Duodenal mucosa (tissue), 2 donors: ENCODE measurements at regions not wholly inside any gene's neighbourhood (a gene's known extent, or its start where the extent isn't known, plus 50 kb on each side); places are given as distances from the start of the nearest gene placed in this dataset.

ENCODE experiments used
- H3K27ac ChIP-seq: one replicate; pipeline ENCODE4 v1.7.0; 2013; ENCODE audit warnings: low read depth, low read length
- H3K27me3 ChIP-seq, 2 donors: one replicate each; pipeline ENCODE4 v1.7.0; 2013; ENCODE audit warnings: low read length in 2 of 2, control low read depth in 1 of 2; ENCODE audit not compliant: insufficient read depth in 2 of 2, control insufficient read depth in 1 of 2
- H3K36me3 ChIP-seq, 2 donors: one replicate each; pipeline ENCODE4 v1.7.0; 2013; ENCODE audit warnings: low read length in 2 of 2, control low read depth in 1 of 2; ENCODE audit not compliant: insufficient read depth in 2 of 2, control insufficient read depth in 1 of 2
- H3K4me1 ChIP-seq, 2 donors: one replicate each; pipeline ENCODE4 v1.7.0; 2013; ENCODE audit warnings: low read length in 2 of 2, control low read depth in 1 of 2; ENCODE audit not compliant: insufficient read depth in 2 of 2, control insufficient read depth in 1 of 2
- H3K4me3 ChIP-seq, 2 donors: one replicate each; pipeline ENCODE4 v1.7.0; 2013; ENCODE audit warnings: low read length in 2 of 2, low read depth in 1 of 2
- H3K9ac ChIP-seq, 2 donors: one replicate each; pipeline ENCODE4 v1.7.0; 2013; ENCODE audit warnings: low read length in 2 of 2, low read depth in 1 of 2
- H3K9me3 ChIP-seq, 2 donors: one replicate each; pipeline ENCODE4 v1.7.0; 2013; ENCODE audit warnings: low read length in 2 of 2, control low read depth in 1 of 2; ENCODE audit not compliant: control insufficient read depth in 1 of 2

DNA sequence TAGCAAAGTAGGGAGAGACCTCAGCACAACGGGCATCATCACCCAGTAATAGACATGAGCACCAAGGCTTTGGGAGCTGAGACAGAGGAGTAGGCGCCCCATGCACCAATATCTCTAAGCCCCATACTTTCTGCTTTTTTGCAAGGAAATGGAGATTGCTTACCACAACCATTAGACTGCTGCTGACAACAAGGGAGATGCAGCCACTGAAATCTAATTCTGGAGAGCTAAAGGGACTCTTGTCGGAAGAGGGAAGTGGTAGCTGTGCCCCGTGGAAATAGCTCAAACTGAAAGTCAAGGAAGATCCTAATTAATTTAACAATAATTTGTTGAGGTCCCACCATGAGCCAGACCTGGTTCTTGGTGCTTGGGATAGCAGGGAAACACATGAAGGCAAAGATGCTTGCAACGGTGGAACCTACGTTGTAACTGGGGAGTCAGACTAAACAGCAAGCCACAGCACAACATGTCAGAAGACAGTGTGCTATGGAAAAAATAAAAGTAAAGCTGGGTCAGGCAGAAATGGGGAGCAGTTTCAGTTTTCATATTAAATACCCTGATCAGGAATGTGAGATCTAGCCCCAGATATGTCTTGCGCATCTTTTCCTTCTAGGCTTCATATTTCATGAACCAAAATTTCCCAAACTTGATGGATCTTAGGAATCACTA is 1131.0 kb downstream of the BCL11B start:
- Histone ChIP-seq H3K9me3 (no peaks in the 10 kb centered on the region), H3K9ac (no peak overlapping the region), H3K4me3 (no peak overlapping the region), H3K27ac (no peak overlapping the region), H3K36me3 (no peaks in the 10 kb centered on the region), H3K4me1 (no peaks in the 10 kb centered on the region), H3K27me3 (peaks cover 6 to 7% of the 10 kb centered on the region in 2 donors)

DNA sequence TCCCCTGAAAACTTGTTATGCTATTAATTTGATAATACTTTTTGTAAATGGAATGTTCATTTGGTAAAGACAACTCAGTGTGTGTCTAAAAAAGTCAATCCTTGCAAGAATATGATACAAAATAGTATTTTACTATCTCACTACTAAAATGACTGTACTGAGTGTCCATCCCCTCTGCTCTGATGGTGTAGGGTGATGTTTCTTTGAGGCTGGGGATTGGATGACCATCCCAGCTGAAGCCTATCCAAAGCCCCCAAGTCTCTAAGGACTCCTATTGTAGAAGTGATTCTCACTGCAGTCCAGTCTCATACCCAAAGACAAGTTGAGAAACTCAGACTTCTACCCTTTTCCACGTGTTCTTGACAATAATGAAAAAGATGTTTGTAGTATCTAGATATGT is 1128.4 kb downstream of the BCL11B start:
- Histone ChIP-seq H3K4me3 (no peak overlapping the region), H3K27me3 (no peaks in the 10 kb centered on the region), H3K9ac (no peak overlapping the region), H3K4me1 (no peaks in the 10 kb centered on the region), H3K36me3 (no peaks in the 10 kb centered on the region), H3K9me3 (no peaks in the 10 kb centered on the region), H3K27ac (no peak overlapping the region)

DNA sequence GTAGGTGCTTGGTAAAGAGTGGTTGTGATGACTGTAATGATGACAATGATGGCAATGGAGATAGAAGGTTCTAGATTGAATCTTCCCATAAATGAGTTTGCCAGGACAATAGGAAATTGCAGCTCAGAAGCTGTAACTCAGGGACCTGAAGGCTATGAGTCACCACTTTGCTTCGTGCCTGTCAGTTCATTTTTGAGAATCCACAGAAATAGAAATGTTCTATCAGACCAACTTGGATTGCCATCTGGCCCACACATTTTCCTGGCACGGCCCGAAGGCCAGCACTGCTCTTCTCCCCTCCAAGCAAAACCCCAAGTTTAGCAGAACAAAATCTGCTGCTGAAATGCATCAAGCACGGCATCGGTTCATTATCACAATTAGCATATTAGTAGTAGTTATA is 1127.0 kb downstream of the BCL11B start:
- no peaks in the 10 kb centered on the region for H3K36me3 ChIP-seq
- H3K4me3 ChIP-seq: no peak overlapping the region
- no peak overlapping the region for H3K9ac ChIP-seq
- no peaks in the 10 kb centered on the region for H3K9me3 ChIP-seq
- no peak overlapping the region for H3K27ac ChIP-seq
- no peaks in the 10 kb centered on the region for H3K27me3 ChIP-seq
- H3K4me1 ChIP-seq: no peaks in the 10 kb centered on the region

- H3K9me3 ChIP-seq: no peaks in the 10 kb centered on the region
- no peak overlapping the region for H3K27ac ChIP-seq
- H3K36me3 ChIP-seq: no peaks in the 10 kb centered on the region
- no peak overlapping the region for H3K4me3 ChIP-seq
- no peaks in the 10 kb centered on the region for H3K4me1 ChIP-seq
- no peak overlapping the region for H3K9ac ChIP-seq
- no peaks in the 10 kb centered on the region for H3K27me3 ChIP-seq
Observed at GRCh38 chr14:98146416-98146815, 1125.6 kb downstream of the BCL11B start.

DNA sequence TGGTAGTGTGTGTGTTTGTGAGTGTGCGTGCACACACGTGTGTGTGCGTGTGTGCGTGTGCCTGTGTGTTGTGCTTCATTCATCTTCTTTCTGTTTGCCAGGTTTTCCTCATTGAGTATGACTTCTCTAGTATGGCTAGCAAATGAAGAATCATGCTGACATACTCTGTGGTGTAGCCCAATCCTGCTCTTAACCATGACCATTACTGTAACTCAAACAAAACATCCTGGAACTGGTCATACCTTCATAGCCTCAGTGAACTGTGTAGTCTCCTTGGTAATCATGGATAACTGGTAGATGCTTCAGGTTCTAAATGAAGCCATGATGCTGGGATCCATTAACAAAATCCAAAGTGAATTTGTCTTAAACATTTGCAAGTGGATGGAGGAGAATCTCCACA is 1117.7 kb downstream of the BCL11B start:
- H3K4me3 ChIP-seq: no peak overlapping the region
- no peak overlapping the region for H3K27ac ChIP-seq
- H3K9me3 ChIP-seq: no peaks in the 10 kb centered on the region
- H3K4me1 ChIP-seq: no peaks in the 10 kb centered on the region
- peaks cover 0 to 3% of the 10 kb centered on the region in 2 donors for H3K27me3 ChIP-seq
- no peaks in the 10 kb centered on the region for H3K36me3 ChIP-seq
- H3K9ac ChIP-seq: no peak overlapping the region

DNA sequence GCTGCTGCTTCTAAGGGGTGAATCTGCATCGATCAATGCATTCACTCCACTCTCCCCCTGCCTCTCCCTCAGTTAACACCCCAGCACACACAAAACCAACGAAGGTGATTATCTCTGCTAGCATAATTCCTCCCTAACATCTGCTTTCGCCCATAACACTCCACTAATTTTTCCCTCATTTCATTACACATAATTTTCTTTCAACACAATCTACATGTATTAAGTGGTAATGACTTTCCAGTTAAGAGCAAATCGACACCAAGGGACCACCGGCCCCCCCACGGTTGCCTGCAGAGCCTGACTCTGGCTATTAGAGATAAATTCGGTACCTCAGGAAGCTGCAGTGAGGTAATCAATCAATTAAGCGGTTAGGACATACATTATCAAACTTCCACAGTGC is 1115.6 kb downstream of the BCL11B start:
- H3K27me3 ChIP-seq: peaks cover 0 to 3% of the 10 kb centered on the region in 2 donors
- no peak overlapping the region for H3K4me3 ChIP-seq
- no peak overlapping the region for H3K9ac ChIP-seq
- no peaks in the 10 kb centered on the region for H3K4me1 ChIP-seq
- H3K36me3 ChIP-seq: no peaks in the 10 kb centered on the region
- H3K9me3 ChIP-seq: no peaks in the 10 kb centered on the region
- no peak overlapping the region for H3K27ac ChIP-seq

DNA sequence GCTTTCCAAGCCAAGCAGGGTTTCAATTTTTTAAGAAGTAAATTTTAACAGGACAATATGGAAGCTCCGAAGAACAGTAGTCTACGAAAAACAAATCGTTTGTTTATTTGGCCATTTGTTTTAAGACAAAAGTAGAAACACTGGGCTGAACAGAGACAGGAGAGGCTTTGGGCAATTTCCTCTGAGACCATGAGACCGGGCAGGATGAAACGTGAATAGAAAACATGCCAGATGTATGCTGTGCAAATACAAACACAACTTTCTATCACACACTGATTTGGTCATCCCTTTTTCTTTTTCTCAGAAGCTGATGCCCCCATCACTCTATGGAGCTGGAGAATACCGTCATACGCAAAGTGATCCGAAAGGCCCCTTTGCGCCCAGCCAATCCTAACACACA is 1111.1 kb downstream of the BCL11B start:
- peaks cover 3 to 5% of the 10 kb centered on the region in 2 donors for H3K27me3 ChIP-seq
- no peak overlapping the region for H3K9ac ChIP-seq
- no peak overlapping the region for H3K4me3 ChIP-seq
- H3K36me3 ChIP-seq: no peaks in the 10 kb centered on the region
- no peak overlapping the region for H3K27ac ChIP-seq
- H3K4me1 ChIP-seq: no peaks in the 10 kb centered on the region
- H3K9me3 ChIP-seq: no peaks in the 10 kb centered on the region

GRCh38 chr14:98161356-98161755 is 1110.6 kb downstream of the BCL11B start:
- no peaks in the 10 kb centered on the region for H3K36me3 ChIP-seq
- no peak overlapping the region for H3K9ac ChIP-seq
- peaks cover under 1 to 5% of the 10 kb centered on the region in 2 donors for H3K27me3 ChIP-seq
- H3K9me3 ChIP-seq: no peaks in the 10 kb centered on the region
- no peak overlapping the region for H3K27ac ChIP-seq
- H3K4me1 ChIP-seq: no peaks in the 10 kb centered on the region
- H3K4me3 ChIP-seq: no peak overlapping the region

DNA sequence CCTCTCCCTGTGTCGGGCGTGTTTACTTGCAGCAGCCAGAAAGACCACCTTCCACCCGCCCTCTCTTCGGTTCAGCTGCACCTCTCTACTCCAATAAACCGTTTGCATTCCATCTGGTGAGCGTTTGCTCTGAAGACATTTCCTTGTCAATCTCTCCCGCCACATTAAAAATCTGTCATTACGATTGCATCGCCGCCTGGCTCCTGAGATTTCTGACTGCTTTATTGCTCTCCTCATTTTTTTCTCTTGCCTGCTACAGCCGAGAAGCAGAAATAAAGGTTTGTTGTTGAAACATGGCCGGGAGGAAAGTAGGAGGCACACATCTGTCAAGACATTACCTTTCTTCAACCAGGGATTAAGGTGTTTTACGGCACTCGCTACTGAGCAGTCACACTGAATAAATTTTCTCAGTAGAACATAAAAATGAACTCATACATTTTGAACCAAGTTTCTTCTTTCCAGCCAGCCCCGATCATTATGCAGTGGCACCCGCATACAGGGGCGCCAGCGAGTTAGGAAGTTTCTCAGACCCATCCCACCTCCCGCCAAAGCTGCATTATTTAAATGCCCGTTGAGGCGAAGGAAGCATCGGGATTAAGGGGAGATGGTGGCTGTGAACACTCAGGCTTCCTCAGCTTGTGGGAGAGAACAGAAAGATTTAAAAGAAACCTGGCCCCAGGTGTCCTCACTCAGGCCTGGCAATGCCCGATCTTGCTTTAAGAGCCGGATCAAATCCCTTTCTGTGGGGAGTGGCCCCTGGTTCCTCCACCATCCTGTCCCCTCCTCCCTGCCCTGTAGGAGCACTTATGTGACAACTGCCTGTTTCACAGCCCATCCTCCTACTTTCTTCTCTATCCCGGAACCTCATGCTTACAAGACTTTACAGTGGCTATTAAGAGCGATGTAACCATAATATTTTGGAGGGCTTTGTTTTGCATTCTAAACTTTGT is 1108.9 kb downstream of the BCL11B start:
- Histone ChIP-seq H3K9ac (no peak overlapping the region), H3K27me3 (peaks cover 0 to 5% of the 10 kb centered on the region in 2 donors), H3K9me3 (no peaks in the 10 kb centered on the region), H3K27ac (no peak overlapping the region), H3K4me1 (no peaks in the 10 kb centered on the region), H3K4me3 (no peak overlapping the region), H3K36me3 (no peaks in the 10 kb centered on the region)

GRCh38 chr14:98163873-98164272 is 1108.1 kb downstream of the BCL11B start:
- peaks cover 0 to 5% of the 10 kb centered on the region in 2 donors for H3K27me3 ChIP-seq
- H3K9me3 ChIP-seq: no peaks in the 10 kb centered on the region
- no peak overlapping the region for H3K9ac ChIP-seq
- H3K4me3 ChIP-seq: no peak overlapping the region
- H3K4me1 ChIP-seq: no peaks in the 10 kb centered on the region
- no peak overlapping the region for H3K27ac ChIP-seq
- no peaks in the 10 kb centered on the region for H3K36me3 ChIP-seq
